Ishikawa (cell line): ENCODE measurements at regions not wholly inside any gene's neighbourhood (a gene's known extent, or its start where the extent isn't known, plus 50 kb on each side); places are given as distances from the start of the nearest gene placed in this dataset.

Experiments
- CEBPB ChIP-seq: IDR thresholded peaks from 2 replicates; pipeline ENCODE4 v1.6.1; 2012
- CREB1 ChIP-seq: IDR thresholded peaks from 2 replicates; pipeline ENCODE4 v1.6.1; 2012; ENCODE audit warnings: low read depth
- EGR1 ChIP-seq: IDR thresholded peaks from 2 replicates; pipeline ENCODE4 v1.6.1; 2012
- EP300 ChIP-seq: IDR thresholded peaks from 2 replicates; pipeline ENCODE4 v1.6.1; 2012; ENCODE audit warnings: borderline replicate concordance
- FOXM1 ChIP-seq: IDR thresholded peaks from 2 replicates; pipeline ENCODE4 v1.6.1; 2012; ENCODE audit warnings: low read depth, borderline replicate concordance
- MAX ChIP-seq: IDR thresholded peaks from 2 replicates; pipeline ENCODE4 v1.6.1; 2012
- NFIC ChIP-seq: IDR thresholded peaks from 2 replicates; pipeline ENCODE4 v1.6.1; 2012
- RAD21 ChIP-seq: IDR thresholded peaks from 2 replicates; pipeline ENCODE4 v1.6.1; 2012; ENCODE audit warnings: low read depth
- REST ChIP-seq: IDR thresholded peaks from 2 replicates; pipeline ENCODE4 v1.6.1; 2012; ENCODE audit warnings: low read depth, mild to moderate bottlenecking
- TAF1 ChIP-seq: IDR thresholded peaks from 2 replicates; pipeline ENCODE4 v1.6.1; 2012; ENCODE audit warnings: low read depth, mild to moderate bottlenecking
- TCF12 ChIP-seq: IDR thresholded peaks from 2 replicates; pipeline ENCODE4 v1.6.1; 2012; ENCODE audit warnings: low read depth
- TEAD4 ChIP-seq: IDR thresholded peaks from 2 replicates; pipeline ENCODE4 v1.6.1; 2012
- USF1 ChIP-seq: IDR thresholded peaks from 2 replicates; pipeline ENCODE4 v1.6.1; 2012
- YY1 ChIP-seq: IDR thresholded peaks from 2 replicates; pipeline ENCODE4 v1.6.1; 2012; ENCODE audit warnings: low read depth
- ZBTB7A ChIP-seq: IDR thresholded peaks from 2 replicates; pipeline ENCODE4 v1.6.1; 2012; ENCODE audit warnings: low read depth

- TF ChIP-seq TAF1 (no peak), TEAD4 (no peak), EGR1 (no peak), REST (no peak), MAX (no peak), ZBTB7A (no peak), NFIC (no peak), TCF12 (no peak), EP300 (no peak), YY1 (no peak), CREB1 (no peak), RAD21 (no peak), CEBPB (no peak), FOXM1 (no peak), USF1 (no peak)
Measured at GRCh38 chr4:170323623-170324022, 233.9 kb upstream of the AADAT start.

- no peak for TF ChIP-seq RAD21
- no peak for TF ChIP-seq ZBTB7A
Measured at GRCh38 chr4:170307182-170307581, 217.4 kb upstream of the AADAT start.

GRCh38 chr4:170306208-170306607 lies 216.5 kb upstream of the AADAT start:
- no peak for TF ChIP-seq FOXM1
- no peak for TF ChIP-seq ZBTB7A
- TF ChIP-seq USF1: no peak
- no peak for TF ChIP-seq RAD21
- TF ChIP-seq MAX: no peak
- TF ChIP-seq TCF12: no peak
- no peak for TF ChIP-seq TAF1
- TF ChIP-seq NFIC: no peak
- TF ChIP-seq YY1: no peak
- TF ChIP-seq EGR1: no peak

GRCh38 chr4:170305627-170306026 lies 215.9 kb upstream of the AADAT start:
- TF ChIP-seq RAD21 (no peak), EGR1 (no peak), TCF12 (no peak), FOXM1 (no peak), TAF1 (no peak), CEBPB (no peak), REST (no peak), MAX (no peak), NFIC (no peak), CREB1 (no peak), ZBTB7A (no peak), USF1 (no peak), EP300 (no peak), YY1 (no peak), TEAD4 (no peak)

- TF ChIP-seq TCF12 (no peak), TAF1 (no peak), REST (no peak), MAX (no peak), EP300 (no peak), TEAD4 (no peak), YY1 (no peak), FOXM1 (no peak), CEBPB (no peak)
Measured at GRCh38 chr4:170281027-170281426, 191.3 kb upstream of the AADAT start.
